H1 (cell line): ENCODE measurements at regions not wholly inside any gene's neighbourhood (a gene's known extent, or its start where the extent isn't known, plus 50 kb on each side); places are given as distances from the start of the nearest gene placed in this dataset.

Source experiments
- CTCF ChIA-PET: fragments of 300-600 bp; sonication (Branson Sonifier 250); formaldehyde crosslinking; loops from one replicate; lab custom pipeline; 2021; ENCODE audit not compliant: partially characterized antibody; lab: Charles Lee
- POLR2A ChIA-PET: fragments of 300-600 bp; sonication (Branson Sonifier 250); formaldehyde crosslinking; loops from one replicate; lab custom pipeline; 2021; ENCODE audit warnings: inconsistent platforms; ENCODE audit not compliant: partially characterized antibody; lab: Charles Lee
- DNase-seq, 2 experiments: peaks; one replicate each; pipeline versions ENCODE4 v3.0.0 to v3.0.0-alpha.2; 2010 to 2022; ENCODE audit warnings: low spot score in 2 of 2, low read depth in 1 of 2, mixed read lengths in 1 of 2
- FAIRE-seq: peaks from 2 replicates; lab custom pipeline; 2011; peaks lifted over from hg19 to GRCh38; lab: Jason Lieb, UNC
- H2AFZ ChIP-seq: 2 replicates; pipeline ENCODE4 v1.8.1; 2012; ENCODE audit warnings: low read length, inconsistent platforms
- H2AK5ac ChIP-seq: 2 replicates; pipeline ENCODE4 v1.6.1; 2013; ENCODE audit warnings: low read depth, low read length
- H2BK120ac ChIP-seq: replicated peaks from 2 replicates; pipeline ENCODE3; 2013; ENCODE audit warnings: low read depth, low read length, inconsistent platforms
- H2BK12ac ChIP-seq: 2 replicates; pipeline ENCODE4 v1.6.1; 2013; ENCODE audit warnings: low read depth, low read length
- H2BK15ac ChIP-seq: 2 replicates; pipeline ENCODE4 v1.6.1; 2013; ENCODE audit warnings: low read length
- H2BK20ac ChIP-seq: 2 replicates; pipeline ENCODE4 v1.6.1; 2013; ENCODE audit warnings: low read length
- H2BK5ac ChIP-seq: 2 replicates; pipeline ENCODE4 v1.6.1; 2013; ENCODE audit warnings: low read depth, low read length
- H3K14ac ChIP-seq: 2 replicates; pipeline ENCODE4 v1.6.1; 2013; ENCODE audit warnings: inconsistent platforms; ENCODE audit not compliant: insufficient read length
- H3K18ac ChIP-seq: 2 replicates; pipeline ENCODE4 v1.6.1; 2013; ENCODE audit warnings: low read length; ENCODE audit errors: extremely low read depth
- H3K23ac ChIP-seq: 2 replicates; pipeline ENCODE4 v1.6.1; 2013; ENCODE audit warnings: inconsistent platforms; ENCODE audit not compliant: insufficient read length
- H3K23me2 ChIP-seq: 2 replicates; pipeline ENCODE4 v1.6.1; 2013; ENCODE audit warnings: low read depth, low read length
- H3K27ac ChIP-seq: 2 replicates; pipeline ENCODE4 v1.6.1; 2011; ENCODE audit warnings: low read depth, low read length, inconsistent platforms
- H3K27me3 ChIP-seq, 4 experiments: replicated peaks in 1 of 4; 1 replicate in 1 of 4; 2 replicates in 3 of 4; pipeline versions ENCODE4 v1.6.1 to v1.8.1; 2011 to 2013; ENCODE audit warnings: low read length in 3 of 4, mild to moderate bottlenecking in 3 of 4, inconsistent platforms in 2 of 4, mixed read lengths in 2 of 4, moderate library complexity in 1 of 4; ENCODE audit not compliant: control insufficient read depth in 3 of 4, insufficient read depth in 3 of 4; ENCODE audit errors: extremely low read depth in 1 of 4
- H3K36me3 ChIP-seq, 4 experiments: 2 replicates each; pipeline versions ENCODE4 v1.6.1 to v1.8.1; 2011 to 2013; ENCODE audit warnings: mild to moderate bottlenecking in 4 of 4, low read length in 3 of 4, moderate library complexity in 2 of 4, control low read depth in 1 of 4, inconsistent platforms in 1 of 4; ENCODE audit not compliant: insufficient read depth in 4 of 4, control insufficient read depth in 2 of 4
- H3K4ac ChIP-seq: replicated peaks from 2 replicates; pipeline ENCODE3; 2013; ENCODE audit warnings: low read length, low read depth, mixed read lengths, inconsistent platforms; ENCODE audit not compliant: insufficient read length
- H3K4me1 ChIP-seq, 4 experiments: replicated peaks in 1 of 4; 1 replicate in 1 of 4; 2 replicates in 3 of 4; pipeline versions ENCODE4 v1.6.1 to v1.8.1; 2011 to 2013; ENCODE audit warnings: low read length in 3 of 4, inconsistent platforms in 2 of 4, mixed read lengths in 1 of 4; ENCODE audit not compliant: insufficient read depth in 4 of 4, control insufficient read depth in 3 of 4
- H3K4me2 ChIP-seq, 2 experiments: 2 replicates each; pipeline versions ENCODE4 v1.6.1 to v1.8.1; 2011 to 2013; ENCODE audit warnings: low read depth in 2 of 2, low read length in 2 of 2, control low read depth in 1 of 2, inconsistent platforms in 1 of 2, mild to moderate bottlenecking in 1 of 2; ENCODE audit not compliant: insufficient read depth in 1 of 2
- H3K4me3 ChIP-seq, 4 experiments: fragments of 200-600, 300-600 bp in 1 of 4; sonication (generic), shearing (Covaris generic), sonication (Bioruptor Twin) in 1 of 4; 2 replicates each; pipeline versions ENCODE4 v1.5.1 to v1.8.1; 2011 to 2016; ENCODE audit warnings: low read length in 4 of 4, low read depth in 3 of 4, control low read depth in 2 of 4, inconsistent platforms in 2 of 4, mild to moderate bottlenecking in 2 of 4, mixed read lengths in 1 of 4, moderate library complexity in 1 of 4; ENCODE audit not compliant: insufficient read depth in 2 of 4; ENCODE audit errors: extremely low read depth in 1 of 4
- H3K56ac ChIP-seq: replicated peaks from 2 replicates; pipeline ENCODE3; 2013; ENCODE audit warnings: low read depth, mild to moderate bottlenecking, mixed read lengths, low read length, inconsistent platforms; ENCODE audit not compliant: insufficient read length
- H3K79me1 ChIP-seq: 2 replicates; pipeline ENCODE4 v1.6.1; 2013; ENCODE audit warnings: low read depth, low read length, control low read depth
- H3K79me2 ChIP-seq, 2 experiments: 2 replicates each; pipeline versions ENCODE4 v1.6.1 to v1.8.1; 2012 to 2013; ENCODE audit warnings: low read length in 2 of 2, mild to moderate bottlenecking in 2 of 2, inconsistent platforms in 1 of 2; ENCODE audit not compliant: insufficient read depth in 2 of 2, control insufficient read depth in 1 of 2
- H3K9ac ChIP-seq, 4 experiments: replicated peaks in 1 of 4; 1 replicate in 1 of 4; 2 replicates in 3 of 4; pipeline versions ENCODE4 v1.6.1 to v1.8.1; 2011 to 2013; ENCODE audit warnings: low read depth in 3 of 4, low read length in 3 of 4, control low read depth in 2 of 4, mild to moderate bottlenecking in 2 of 4, moderate library complexity in 2 of 4, inconsistent platforms in 1 of 4; ENCODE audit errors: extremely low read depth in 1 of 4
- H3K9me3 ChIP-seq, 2 experiments: 2 replicates each; pipeline versions ENCODE4 v1.6.1 to v1.8.1; 2012 to 2013; ENCODE audit warnings: mild to moderate bottlenecking in 2 of 2, moderate library complexity in 2 of 2, control low read depth in 1 of 2, inconsistent platforms in 1 of 2, low read depth in 1 of 2, low read length in 1 of 2, mixed read lengths in 1 of 2; ENCODE audit not compliant: insufficient read depth in 2 of 2
- H4K20me1 ChIP-seq, 2 experiments: replicated peaks in 1 of 2; 2 replicates each; pipeline versions ENCODE3 to v1.8.1; 2011 to 2013; ENCODE audit warnings: inconsistent platforms in 2 of 2, low read length in 2 of 2, mild to moderate bottlenecking in 1 of 2; ENCODE audit not compliant: insufficient read depth in 2 of 2, control insufficient read depth in 1 of 2
- H4K5ac ChIP-seq: 2 replicates; pipeline ENCODE4 v1.6.1; 2013; ENCODE audit warnings: low read length, low read depth, mixed read lengths, inconsistent platforms; ENCODE audit not compliant: insufficient read length
- H4K8ac ChIP-seq: 2 replicates; pipeline ENCODE4 v1.8.0; 2013; ENCODE audit warnings: mild to moderate bottlenecking, moderate library complexity, low read length, inconsistent platforms; ENCODE audit not compliant: insufficient read depth; ENCODE audit errors: extremely low read depth
- H4K91ac ChIP-seq: replicated peaks from 2 replicates; pipeline ENCODE3; 2013; ENCODE audit warnings: low read length, mixed read lengths, inconsistent platforms; ENCODE audit not compliant: insufficient read length
- JUN ChIP-seq: IDR thresholded peaks from 2 replicates; pipeline ENCODE4 v1.6.1; 2011; ENCODE audit warnings: low read depth, mild to moderate bottlenecking, improper control_type of control experiment, low read length
- KDM5A ChIP-seq: fragments of 200-600 bp; IDR thresholded peaks from 2 replicates; pipeline ENCODE4 v1.7.1; 2012; ENCODE audit warnings: mild to moderate bottlenecking, low read length, inconsistent platforms, mixed read lengths
- MAFK ChIP-seq: IDR thresholded peaks from 2 replicates; pipeline ENCODE4 v1.6.1; 2012; ENCODE audit warnings: low read depth, mild to moderate bottlenecking, improper control_type of control experiment, low read length
- WGBS, 2 experiments: shearing (Covaris generic) in 1 of 2; methylation state at CpG; one replicate each; pipeline versions ENCODE4 v1.1.6 to v1.1.7; 2013 to 2015; ENCODE audit warnings: low lambda C conversion rate in 2 of 2, mixed read lengths in 2 of 2, inconsistent platforms in 1 of 2, low coverage in 1 of 2, missing lambda C conversion rate in 1 of 2; ENCODE audit not compliant: insufficient replicate concordance in 2 of 2, insufficient coverage in 1 of 2, insufficient read length in 1 of 2; ENCODE audit errors: extremely low coverage in 1 of 2, missing lambda C conversion rate in 1 of 2; 5-methylcytosine and 5-hydroxymethylcytosine counted together

DNA sequence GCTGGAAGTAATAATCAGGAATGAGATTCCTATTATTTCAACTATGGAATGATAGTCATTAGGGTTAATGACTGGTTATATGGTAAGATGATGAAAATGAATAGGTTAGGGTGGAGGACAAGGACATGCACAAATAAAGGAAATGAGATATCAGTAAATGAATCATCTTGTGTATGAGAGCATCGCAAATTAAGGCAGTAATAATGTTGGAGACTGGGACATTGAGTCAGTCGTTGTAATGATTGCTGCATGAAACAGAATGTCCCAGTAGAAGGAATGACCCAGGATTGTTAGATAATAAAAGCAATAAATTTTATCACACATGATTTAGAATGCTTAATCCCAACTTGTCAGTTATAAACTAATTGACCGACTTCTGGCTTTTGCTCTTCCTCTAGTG lies 1733.7 kb upstream of the PCDH20 start:
- CTCF ChIA-PET, result no interaction called here
- Histone ChIP-seq H3K79me2 (no peaks in the 10 kb centered on the region), H3K9ac (no peak overlapping the region), H3K14ac (no peak overlapping the region), H2BK12ac (no peak overlapping the region), H4K91ac (no peak overlapping the region), H2BK20ac (no peak overlapping the region), H4K5ac (no peak overlapping the region), H3K79me1 (no peaks in the 10 kb centered on the region), H3K4me2 (no peak overlapping the region), H3K23me2 (no peaks in the 10 kb centered on the region), H3K18ac (no peak overlapping the region), H3K27ac (no peak overlapping the region), H3K23ac (no peak overlapping the region), H3K36me3 (no peaks in the 10 kb centered on the region), H4K20me1 (no peaks in the 10 kb centered on the region), H2BK15ac (no peak overlapping the region), H2AFZ (no peak overlapping the region), H4K8ac (no peak overlapping the region), H2AK5ac (no peak overlapping the region), H3K56ac (no peak overlapping the region), H3K4me1 (no peaks in the 10 kb centered on the region), H2BK120ac (no peak overlapping the region)
- 94% methylated on average over 3 of the region's 3 CpGs; no CpG with 5 or more reads in 1 of the 2 experiments for WGBS, 2 experiments
- no peak for DNase-seq
- no peak for FAIRE-seq
- POLR2A ChIA-PET, result no interaction called here
- TF ChIP-seq JUN (no peak), MAFK (no peak), KDM5A (no peak)
- TF ChIP-seq, all 59 proteins: peak for 0
- H3K4ac ChIP-seq, result no peak overlapping the region
- H2BK5ac ChIP-seq, result no peak overlapping the region
- no peaks in the 10 kb centered on the region for H3K27me3 ChIP-seq
- H3K4me3 ChIP-seq, result no peak overlapping the region
- H3K9me3 ChIP-seq, result peaks cover 0 to 6% of the 10 kb centered on the region in 2 experiments; a peak in 1 of 4 replicates
